ENCODE measurements at regions not wholly inside any gene's neighbourhood (a gene's known extent, or its start where the extent isn't known, plus 50 kb on each side); places are given as distances from the start of the nearest gene placed in this dataset.

- H3K27me3 ChIP-seq (ENCODE audit: control insufficient read depth in 1 of 2, insufficient read depth in 2 of 2, low read length in 2 of 2) = no peaks in the 10 kb centered on the region
- no peaks in the 10 kb centered on the region for H3K9me3 ChIP-seq (ENCODE audit: control insufficient read depth in 2 of 2, insufficient read depth in 1 of 2, low read depth in 1 of 2, low read length in 1 of 2)
- 64 to 71% methylated on average over 8 of the region's 8 CpGs for WGBS, 2 donors
- H3K36me3 ChIP-seq (ENCODE audit: control insufficient read depth in 2 of 2, insufficient read depth in 2 of 2, low read length in 1 of 2) = no peaks in the 10 kb centered on the region
- peak overlapping the region; percentile 18 to 51 for H3K27ac ChIP-seq (ENCODE audit: low read depth in 2 of 2, low read length in 1 of 2)
- H3K4me1 ChIP-seq (ENCODE audit: control insufficient read depth in 2 of 2, insufficient read depth in 2 of 2, low read length in 1 of 2) = peaks cover 4 to 16% of the 10 kb centered on the region in 2 donors
- H3K4me3 ChIP-seq (ENCODE audit: low read depth in 1 of 2, low read length in 2 of 2) = no peak overlapping the region
Measured at GRCh38 chr20:19886661-19887288, 128.7 kb downstream of the RIN2 start.

- H3K27me3 ChIP-seq (ENCODE audit: control insufficient read depth in 1 of 2, insufficient read depth in 2 of 2, low read length in 2 of 2) = no peaks in the 10 kb centered on the region
- 36 to 50% methylated on average over 7 of the region's 7 CpGs for WGBS, 2 donors
- peak overlapping the region; percentile 18 to 83 for H3K27ac ChIP-seq (ENCODE audit: low read depth in 2 of 2, low read length in 1 of 2)
- no peaks in the 10 kb centered on the region for H3K9me3 ChIP-seq (ENCODE audit: control insufficient read depth in 2 of 2, insufficient read depth in 1 of 2, low read depth in 1 of 2, low read length in 1 of 2)
- no peaks in the 10 kb centered on the region for H3K36me3 ChIP-seq (ENCODE audit: control insufficient read depth in 2 of 2, insufficient read depth in 2 of 2, low read length in 1 of 2)
- peaks cover 4 to 16% of the 10 kb centered on the region in 2 donors for H3K4me1 ChIP-seq (ENCODE audit: control insufficient read depth in 2 of 2, insufficient read depth in 2 of 2, low read length in 1 of 2)
- H3K4me3 ChIP-seq (ENCODE audit: low read depth in 1 of 2, low read length in 2 of 2) = no peak overlapping the region
Measured at GRCh38 chr20:19887556-19888268, 129.4 kb upstream of the NAA20 start.

- no peaks in the 10 kb centered on the region for H3K9me3 ChIP-seq (ENCODE audit: control insufficient read depth in 2 of 2, insufficient read depth in 1 of 2, low read depth in 1 of 2, low read length in 1 of 2)
- 34 to 39% methylated on average over 8 of the region's 8 CpGs for WGBS, 2 donors
Measured at GRCh38 chr20:19888269-19888671, 128.9 kb upstream of the NAA20 start.

DNA sequence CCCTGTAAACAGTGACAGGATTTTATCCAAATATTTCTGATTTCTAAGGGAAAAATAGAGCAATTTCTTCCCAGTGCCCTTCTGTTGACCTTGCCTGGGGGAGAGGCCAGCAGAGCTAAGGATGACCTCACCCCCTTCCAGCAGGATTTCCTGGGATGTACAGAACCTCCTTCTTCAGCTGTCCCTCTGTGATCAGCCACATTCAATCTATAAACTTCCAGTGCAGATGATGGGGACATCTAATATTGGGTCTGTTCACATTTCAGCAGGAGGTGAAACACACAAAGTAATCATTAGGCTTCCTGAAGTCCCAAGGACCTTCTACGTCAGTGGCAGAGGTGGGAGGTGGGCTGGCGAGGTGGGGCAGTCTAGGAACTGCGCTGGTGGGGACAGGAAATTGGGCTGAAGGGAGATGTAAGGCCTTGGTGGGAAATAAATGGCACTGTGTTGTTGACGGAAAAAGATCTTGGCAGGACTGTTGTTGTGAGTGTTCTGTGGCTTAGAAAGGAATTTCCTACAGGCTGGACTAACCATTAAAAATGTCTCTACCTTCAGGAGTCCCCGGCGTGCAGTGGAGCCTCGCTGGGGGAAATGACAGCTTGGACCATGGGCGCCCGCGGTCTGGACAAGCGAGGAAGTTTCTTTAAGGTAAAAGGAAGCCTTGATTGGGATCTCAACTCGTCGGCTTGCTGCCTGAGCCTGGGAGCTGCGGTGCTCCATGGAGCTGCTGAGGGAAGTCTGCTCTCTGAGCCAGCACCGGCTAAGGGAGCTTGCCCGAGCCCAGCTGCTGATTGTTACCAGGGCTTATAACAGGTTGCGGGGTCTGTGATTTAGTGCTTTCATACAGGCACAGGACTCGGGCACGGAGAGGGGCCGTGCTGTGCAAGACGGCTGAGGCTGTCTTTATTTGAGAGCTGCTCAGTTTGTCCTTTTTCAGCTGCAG is 127.9 kb upstream of the NAA20 start:
- H3K36me3 ChIP-seq (ENCODE audit: control insufficient read depth in 2 of 2, insufficient read depth in 2 of 2, low read length in 1 of 2) = no peaks in the 10 kb centered on the region
- H3K27me3 ChIP-seq (ENCODE audit: control insufficient read depth in 1 of 2, insufficient read depth in 2 of 2, low read length in 2 of 2) = no peaks in the 10 kb centered on the region
- H3K4me3 ChIP-seq (ENCODE audit: low read depth in 1 of 2, low read length in 2 of 2) = no peak overlapping the region
- H3K27ac ChIP-seq (ENCODE audit: low read depth in 2 of 2, low read length in 1 of 2) = peak overlapping the region; percentile 75 to 83
- peaks cover 4 to 16% of the 10 kb centered on the region in 2 donors for H3K4me1 ChIP-seq (ENCODE audit: control insufficient read depth in 2 of 2, insufficient read depth in 2 of 2, low read length in 1 of 2)
- H3K9me3 ChIP-seq (ENCODE audit: control insufficient read depth in 2 of 2, insufficient read depth in 1 of 2, low read depth in 1 of 2, low read length in 1 of 2) = no peaks in the 10 kb centered on the region
- 41 to 49% methylated on average over 21 of the region's 21 CpGs for WGBS, 2 donors

More at GRCh38 chr20:19888269-19888671, 128.9 kb upstream of the NAA20 start:
- H3K36me3 ChIP-seq (ENCODE audit: control insufficient read depth in 2 of 2, insufficient read depth in 2 of 2, low read length in 1 of 2) = no peaks in the 10 kb centered on the region
- H3K27ac ChIP-seq (ENCODE audit: low read depth in 2 of 2, low read length in 1 of 2) = peak overlapping the region; percentile 75 to 83
- H3K4me3 ChIP-seq (ENCODE audit: low read depth in 1 of 2, low read length in 2 of 2) = no peak overlapping the region
- H3K4me1 ChIP-seq (ENCODE audit: control insufficient read depth in 2 of 2, insufficient read depth in 2 of 2, low read length in 1 of 2) = peaks cover 4 to 16% of the 10 kb centered on the region in 2 donors
- no peaks in the 10 kb centered on the region for H3K27me3 ChIP-seq (ENCODE audit: control insufficient read depth in 1 of 2, insufficient read depth in 2 of 2, low read length in 2 of 2)

- Histone ChIP-seq H3K9me3 (ENCODE audit: control insufficient read depth in 2 of 2, insufficient read depth in 1 of 2, low read depth in 1 of 2, low read length in 1 of 2) (no peaks in the 10 kb centered on the region), H3K4me3 (ENCODE audit: low read depth in 1 of 2, low read length in 2 of 2) (no peak overlapping the region), H3K4me1 (ENCODE audit: control insufficient read depth in 2 of 2, insufficient read depth in 2 of 2, low read length in 1 of 2) (peaks cover 4 to 16% of the 10 kb centered on the region in 2 donors), H3K36me3 (ENCODE audit: control insufficient read depth in 2 of 2, insufficient read depth in 2 of 2, low read length in 1 of 2) (peaks cover 3% of the 10 kb centered on the region in 2 donors), H3K27me3 (ENCODE audit: control insufficient read depth in 1 of 2, insufficient read depth in 2 of 2, low read length in 2 of 2) (no peaks in the 10 kb centered on the region), H3K27ac (ENCODE audit: low read depth in 2 of 2, low read length in 1 of 2) (peak overlapping the region in 1 of 2 donors; percentile 23)
- WGBS, 2 donors = 53 to 64% methylated on average over 4 of the region's 4 CpGs
Measured at GRCh38 chr20:19890445-19891051, 126.6 kb upstream of the NAA20 start.

GRCh38 chr20:19893356-19893755 is 123.8 kb upstream of the NAA20 start:
- Histone ChIP-seq H3K4me1 (ENCODE audit: control insufficient read depth in 2 of 2, insufficient read depth in 2 of 2, low read length in 1 of 2) (peaks cover 0 to 8% of the 10 kb centered on the region in 2 donors), H3K27me3 (ENCODE audit: control insufficient read depth in 1 of 2, insufficient read depth in 2 of 2, low read length in 2 of 2) (no peaks in the 10 kb centered on the region), H3K9me3 (ENCODE audit: control insufficient read depth in 2 of 2, insufficient read depth in 1 of 2, low read depth in 1 of 2, low read length in 1 of 2) (no peaks in the 10 kb centered on the region), H3K27ac (ENCODE audit: low read depth in 2 of 2, low read length in 1 of 2) (no peak overlapping the region), H3K36me3 (ENCODE audit: control insufficient read depth in 2 of 2, insufficient read depth in 2 of 2, low read length in 1 of 2) (peaks cover 3 to 9% of the 10 kb centered on the region in 2 donors), H3K4me3 (ENCODE audit: low read depth in 1 of 2, low read length in 2 of 2) (no peak overlapping the region)
- WGBS, 2 donors = 89 to 93% methylated on average over 4 of the region's 4 CpGs

GRCh38 chr20:19895761-19896160 is 121.4 kb upstream of the NAA20 start:
- 86 to 95% methylated on average over 2 of the region's 2 CpGs for WGBS, 2 donors
- Histone ChIP-seq H3K27ac (ENCODE audit: low read depth in 2 of 2, low read length in 1 of 2) (no peak overlapping the region), H3K27me3 (ENCODE audit: control insufficient read depth in 1 of 2, insufficient read depth in 2 of 2, low read length in 2 of 2) (no peaks in the 10 kb centered on the region), H3K4me1 (ENCODE audit: control insufficient read depth in 2 of 2, insufficient read depth in 2 of 2, low read length in 1 of 2) (no peaks in the 10 kb centered on the region), H3K36me3 (ENCODE audit: control insufficient read depth in 2 of 2, insufficient read depth in 2 of 2, low read length in 1 of 2) (peaks cover 3 to 9% of the 10 kb centered on the region in 2 donors), H3K4me3 (ENCODE audit: low read depth in 1 of 2, low read length in 2 of 2) (no peak overlapping the region), H3K9me3 (ENCODE audit: control insufficient read depth in 2 of 2, insufficient read depth in 1 of 2, low read depth in 1 of 2, low read length in 1 of 2) (no peaks in the 10 kb centered on the region)

DNA sequence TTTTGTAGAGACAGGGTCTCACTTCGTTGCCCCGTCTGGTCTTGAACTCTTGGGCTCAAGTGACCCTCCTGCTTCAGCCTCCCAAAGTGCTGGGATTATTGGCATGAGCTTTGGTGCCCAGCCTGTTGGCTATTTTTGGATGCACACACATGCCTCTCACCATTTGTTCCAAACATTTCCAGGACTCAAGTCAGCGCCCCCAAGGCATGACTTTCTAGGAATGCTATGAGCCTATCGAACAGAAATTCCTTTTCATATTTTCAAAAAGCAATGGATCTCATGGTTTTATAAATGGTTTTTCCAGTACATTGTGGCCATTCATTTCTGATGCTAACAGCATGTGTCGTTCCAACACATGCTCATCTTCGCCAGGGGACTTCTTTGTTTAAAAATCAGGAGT is 119.3 kb upstream of the NAA20 start:
- Histone ChIP-seq H3K36me3 (ENCODE audit: control insufficient read depth in 2 of 2, insufficient read depth in 2 of 2, low read length in 1 of 2) (peaks cover 3 to 9% of the 10 kb centered on the region in 2 donors), H3K4me3 (ENCODE audit: low read depth in 1 of 2, low read length in 2 of 2) (no peak overlapping the region), H3K27me3 (ENCODE audit: control insufficient read depth in 1 of 2, insufficient read depth in 2 of 2, low read length in 2 of 2) (no peaks in the 10 kb centered on the region), H3K9me3 (ENCODE audit: control insufficient read depth in 2 of 2, insufficient read depth in 1 of 2, low read depth in 1 of 2, low read length in 1 of 2) (no peaks in the 10 kb centered on the region), H3K4me1 (ENCODE audit: control insufficient read depth in 2 of 2, insufficient read depth in 2 of 2, low read length in 1 of 2) (peaks cover 0 to 3% of the 10 kb centered on the region in 2 donors), H3K27ac (ENCODE audit: low read depth in 2 of 2, low read length in 1 of 2) (no peak overlapping the region)
- WGBS, 2 donors = 82 to 86% methylated on average over 6 of the region's 6 CpGs

DNA sequence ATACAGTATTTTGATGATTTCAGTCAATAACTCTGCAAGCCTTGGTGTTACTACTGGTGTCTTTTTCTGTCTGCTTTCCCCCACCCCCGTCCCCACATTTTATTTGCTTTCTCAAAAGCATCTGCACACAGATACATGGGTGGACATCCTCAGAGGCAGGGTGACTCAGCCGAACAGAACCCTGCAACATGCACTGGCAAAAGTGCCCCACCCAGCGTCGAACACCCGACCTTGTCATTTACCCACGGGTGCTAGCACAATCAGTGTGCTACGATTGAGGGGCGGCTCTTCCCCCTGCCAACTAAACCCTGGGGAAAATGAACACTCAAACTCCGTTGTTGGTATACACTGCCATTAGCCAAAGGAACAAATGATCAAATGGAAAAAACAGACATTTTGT is 115.9 kb upstream of the NAA20 start:
- Histone ChIP-seq H3K4me3 (ENCODE audit: low read depth in 1 of 2, low read length in 2 of 2) (no peak overlapping the region), H3K27ac (ENCODE audit: low read depth in 2 of 2, low read length in 1 of 2) (no peak overlapping the region), H3K4me1 (ENCODE audit: control insufficient read depth in 2 of 2, insufficient read depth in 2 of 2, low read length in 1 of 2) (peaks cover 0 to 3% of the 10 kb centered on the region in 2 donors), H3K9me3 (ENCODE audit: control insufficient read depth in 2 of 2, insufficient read depth in 1 of 2, low read depth in 1 of 2, low read length in 1 of 2) (no peaks in the 10 kb centered on the region), H3K27me3 (ENCODE audit: control insufficient read depth in 1 of 2, insufficient read depth in 2 of 2, low read length in 2 of 2) (no peaks in the 10 kb centered on the region), H3K36me3 (ENCODE audit: control insufficient read depth in 2 of 2, insufficient read depth in 2 of 2, low read length in 1 of 2) (peaks cover 0 to 6% of the 10 kb centered on the region in 2 donors)
- 64 to 69% methylated on average over 9 of the region's 9 CpGs for WGBS, 2 donors
